Esophagus squamous epithelium (tissue), 5 donors: ENCODE measurements at regions not wholly inside any gene's neighbourhood (a gene's known extent, or its start where the extent isn't known, plus 50 kb on each side); places are given as distances from the start of the nearest gene placed in this dataset.

Experiments used
- DNase-seq: peaks from one replicate; lab custom pipeline; 2025; lab: John Stamatoyannopoulos, UW
- H3K27ac ChIP-seq, 4 donors: fragments of 200-600 bp; sonication (generic); one replicate each; pipeline ENCODE4 v1.5.1; 2016 to 2019; ENCODE audit warnings: mild to moderate bottlenecking in 1 of 4
- H3K27me3 ChIP-seq, 4 donors: fragments of 200-600 bp; sonication (generic); 1 replicate in 3 of 4; 2 replicates in 1 of 4; pipeline versions ENCODE4 v1.5.1 to v1.6.0; 2017 to 2021; ENCODE audit warnings: antibody characterized with exemption in 1 of 4
- H3K36me3 ChIP-seq, 3 donors: fragments of 200-600 bp; sonication (generic); one replicate each; pipeline ENCODE4 v1.5.1; 2016 to 2019
- H3K4me1 ChIP-seq, 3 donors: fragments of 200-600 bp; sonication (generic); one replicate each; pipeline ENCODE4 v1.5.1; 2017 to 2019
- H3K4me3 ChIP-seq, 4 donors: fragments of 200-600 bp; sonication (generic); 1 replicate in 3 of 4; 2 replicates in 1 of 4; pipeline ENCODE4 v1.5.1; 2016 to 2019; ENCODE audit warnings: mild to moderate bottlenecking in 2 of 4, moderate library complexity in 1 of 4
- H3K9me3 ChIP-seq, 3 donors: fragments of 200-600 bp; sonication (generic); one replicate each; pipeline ENCODE4 v1.5.1; 2016 to 2019
- CTCF ChIP-seq, 6 experiments: fragments of 450-650 bp in 4 of 6; fragments of 200-600 bp in 2 of 6; sonication (generic) in 2 of 6; IDR thresholded peaks; one replicate each; pipeline ENCODE4 v1.5.1; 2016 to 2019; ENCODE audit warnings: antibody characterized with exemption in 6 of 6, mild to moderate bottlenecking in 4 of 6, moderate library complexity in 4 of 6
- POLR2A ChIP-seq, 4 donors: fragments of 450-650 bp; IDR thresholded peaks; one replicate each; pipeline ENCODE4 v1.6.1; 2017; ENCODE audit warnings: antibody characterized with exemption in 4 of 4, mild to moderate bottlenecking in 4 of 4, moderate library complexity in 3 of 4
- WGBS, 2 donors: methylation state at CpG; one replicate each; pipeline ENCODE4 v1.1.5; 2018; 5-methylcytosine and 5-hydroxymethylcytosine counted together
- intact Hi-C: fragments of 100-400 bp; cut with DNase I; formaldehyde crosslinking; loops from one replicate; pipeline ENCODE4 v1.15.0; 2022
- donor health status: DM: yes; HTN: yes; CAD: no.

GRCh38 chr4:153997516-153997915 lies 208.6 kb upstream of the SFRP2 start:
- no peak for TF ChIP-seq POLR2A (IDR thresholded peaks at IDR 0.05)
- no peak for TF ChIP-seq CTCF (IDR thresholded peaks at IDR 0.05)
- intact Hi-C loops: no loop called here
- 57 to 59% methylated on average over 2 to 3 of the region's 4 CpGs for WGBS, 2 donors

GRCh38 chr4:153989505-153989904 lies 200.6 kb upstream of the SFRP2 start:
- Histone ChIP-seq H3K27me3 (no peaks in the 10 kb centered on the region), H3K9me3 (no peaks in the 10 kb centered on the region), H3K4me3 (no peak overlapping the region), H3K4me1 (no peaks in the 10 kb centered on the region), H3K36me3 (no peaks in the 10 kb centered on the region), H3K27ac (no peak overlapping the region)
- TF ChIP-seq CTCF (IDR thresholded peaks at IDR 0.05) (no peak), POLR2A (IDR thresholded peaks at IDR 0.05) (no peak)
- intact Hi-C loops: no loop called here
- DNase-seq: no peak
- WGBS, 2 donors: 72 to 74% methylated on average over 2 of the region's 2 CpGs

More at GRCh38 chr4:153997516-153997915, 208.6 kb upstream of the SFRP2 start:
- DNase-seq: no peak
- no peaks in the 10 kb centered on the region for H3K27me3 ChIP-seq
- H3K9me3 ChIP-seq: no peaks in the 10 kb centered on the region
- no peaks in the 10 kb centered on the region for H3K36me3 ChIP-seq
- no peak overlapping the region for H3K27ac ChIP-seq
- H3K4me1 ChIP-seq: no peaks in the 10 kb centered on the region
- no peak overlapping the region for H3K4me3 ChIP-seq

DNA sequence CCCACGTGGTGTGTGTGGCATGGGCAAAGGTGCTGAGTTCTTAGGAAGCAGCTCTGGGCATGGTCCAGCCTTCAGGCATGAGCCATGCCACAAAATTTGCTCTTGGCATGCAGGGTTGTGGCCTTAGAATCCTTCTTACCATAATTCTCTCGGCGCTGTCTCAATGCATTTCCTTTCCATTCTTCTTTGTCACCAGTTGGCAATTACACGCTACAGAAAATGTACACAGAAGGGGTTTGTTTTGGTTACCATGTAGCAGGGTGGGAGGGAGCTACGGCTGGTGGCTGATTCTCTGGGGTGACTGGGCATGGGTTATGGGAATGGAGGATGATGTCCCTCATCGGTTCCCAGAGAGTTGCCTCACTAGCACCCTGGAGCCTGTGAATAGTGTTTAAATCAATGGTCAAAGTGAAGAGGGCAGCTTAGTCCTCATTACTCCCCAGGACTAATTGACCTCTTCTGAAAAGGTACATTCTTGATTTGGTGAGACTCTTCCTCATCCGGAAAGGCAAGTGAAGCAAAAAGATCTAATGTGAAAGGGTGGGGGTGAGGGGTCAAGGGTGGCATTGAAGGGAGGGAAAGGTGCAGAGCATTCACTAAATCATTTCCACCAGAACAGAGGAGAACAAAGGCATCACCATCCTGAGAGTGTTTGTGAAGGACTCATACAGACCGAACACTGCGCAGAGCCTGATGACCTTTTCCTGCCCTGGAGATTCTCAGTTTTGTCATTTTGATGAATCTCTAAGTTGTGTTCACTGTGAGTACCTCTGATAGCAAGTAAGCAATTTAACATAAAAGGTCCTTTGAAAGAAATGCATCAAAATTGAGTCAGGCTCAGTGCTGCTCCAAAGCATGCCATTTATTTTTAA lies 199.8 kb upstream of the SFRP2 start:
- no peaks in the 10 kb centered on the region for H3K36me3 ChIP-seq
- H3K27me3 ChIP-seq: no peaks in the 10 kb centered on the region
- no peak for DNase-seq
- TF ChIP-seq CTCF (IDR thresholded peaks at IDR 0.05) (no peak), POLR2A (IDR thresholded peaks at IDR 0.05) (no peak)
- no peak overlapping the region for H3K4me3 ChIP-seq
- H3K4me1 ChIP-seq: no peaks in the 10 kb centered on the region
- WGBS, 2 donors: 44 to 68% methylated on average over 8 to 9 of the region's 9 CpGs
- H3K9me3 ChIP-seq: no peaks in the 10 kb centered on the region
- H3K27ac ChIP-seq: peak overlapping the region in 1 of 4 donors; percentile 9
- intact Hi-C loops: no loop called here

- intact Hi-C loops: no loop called here
- WGBS, 2 donors: 0% methylated on average over 1 of the region's 1 CpG
- no peak for TF ChIP-seq POLR2A (IDR thresholded peaks at IDR 0.05)
- TF ChIP-seq CTCF (IDR thresholded peaks at IDR 0.05): no peak
- no peak overlapping the region for H3K27ac ChIP-seq
- H3K9me3 ChIP-seq: no peaks in the 10 kb centered on the region
- no peaks in the 10 kb centered on the region for H3K36me3 ChIP-seq
- no peaks in the 10 kb centered on the region for H3K27me3 ChIP-seq
- no peak overlapping the region for H3K4me3 ChIP-seq
- H3K4me1 ChIP-seq: no peaks in the 10 kb centered on the region
- DNase-seq: no peak
Observed at GRCh38 chr4:153987291-153987690, 198.4 kb upstream of the SFRP2 start.

- Histone ChIP-seq H3K4me3 (no peak overlapping the region), H3K4me1 (no peaks in the 10 kb centered on the region), H3K9me3 (peaks cover 0 to 8% (median 7%) of the 10 kb centered on the region in 3 donors), H3K36me3 (no peaks in the 10 kb centered on the region), H3K27ac (no peak overlapping the region), H3K27me3 (no peaks in the 10 kb centered on the region)
- no peak for DNase-seq
- intact Hi-C loops: no loop called here
- no peak for TF ChIP-seq CTCF (IDR thresholded peaks at IDR 0.05)
- TF ChIP-seq POLR2A (IDR thresholded peaks at IDR 0.05): no peak
Observed at GRCh38 chr4:153976954-153977353, 188.1 kb upstream of the SFRP2 start.
